HG02798 (cell line): ENCODE measurements at regions not wholly inside any gene's neighbourhood (a gene's known extent, or its start where the extent isn't known, plus 50 kb on each side); places are given as distances from the start of the nearest gene placed in this dataset.
A peak's percentile ranks its signal among the peaks of the same experiment; 100 is the strongest.

Experiments used
- ATAC-seq: cut with Tn5 transposase; IDR thresholded peaks from one replicate; pipeline ENCODE4 v1.9.1; 2021; ENCODE audit warnings: mild to moderate bottlenecking; ENCODE audit not compliant: unreplicated experiment, poor library complexity

DNA sequence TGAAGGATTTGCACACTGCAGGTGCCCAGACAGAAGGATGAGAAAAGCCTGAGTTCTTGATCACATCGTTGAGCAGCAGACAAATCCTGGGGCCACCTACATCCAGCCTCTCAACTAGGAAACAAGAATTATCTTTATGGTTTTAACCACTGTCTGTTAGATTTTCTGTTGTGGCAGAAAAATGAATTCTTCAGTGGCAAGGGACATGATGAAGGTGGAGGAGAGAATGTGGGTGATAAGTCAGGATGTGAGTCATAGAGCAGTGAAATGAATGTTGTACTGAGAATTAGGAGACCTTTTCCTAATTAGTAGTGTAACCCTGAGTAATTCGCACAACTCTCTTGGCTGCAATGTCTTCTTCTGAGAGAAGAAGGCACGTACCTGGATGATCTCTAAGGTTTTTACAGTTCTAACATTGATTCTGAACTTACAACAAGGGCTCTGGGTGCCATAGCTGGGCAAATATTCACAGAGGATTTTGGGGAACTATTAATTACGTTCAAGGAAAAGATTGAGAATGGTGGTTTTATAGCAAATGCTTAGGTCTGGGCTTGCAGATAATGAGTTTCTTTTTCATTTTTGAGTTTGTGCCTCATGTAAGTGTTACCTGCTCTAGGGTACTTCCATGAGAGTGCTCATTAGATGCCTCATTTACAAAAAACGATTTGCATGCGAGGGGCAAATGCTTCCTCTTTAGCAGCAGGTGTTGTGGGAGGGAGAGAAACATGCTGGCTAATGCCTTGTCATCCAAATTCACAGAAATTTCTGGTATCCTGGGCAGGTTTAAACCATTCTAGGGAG is 111.0 kb upstream of the KL start:
- peak; percentile 83 for ATAC-seq

DNA sequence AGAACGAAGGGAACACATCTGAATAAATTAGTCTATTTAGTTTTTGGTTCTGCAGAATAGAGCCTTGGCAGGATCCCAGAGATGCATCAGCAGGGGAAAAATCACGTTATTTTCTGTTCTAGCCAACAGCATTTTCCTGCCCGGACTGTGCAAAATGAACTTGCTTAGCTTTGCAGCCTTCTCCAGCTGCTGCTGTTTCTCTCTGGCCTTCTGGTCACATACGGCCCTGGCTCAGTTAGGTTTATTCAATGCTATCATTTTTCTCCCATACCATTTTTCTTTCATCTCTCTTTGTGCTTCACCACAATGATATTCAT is 110.4 kb upstream of the KL start:
- peak; percentile 21 for ATAC-seq

DNA sequence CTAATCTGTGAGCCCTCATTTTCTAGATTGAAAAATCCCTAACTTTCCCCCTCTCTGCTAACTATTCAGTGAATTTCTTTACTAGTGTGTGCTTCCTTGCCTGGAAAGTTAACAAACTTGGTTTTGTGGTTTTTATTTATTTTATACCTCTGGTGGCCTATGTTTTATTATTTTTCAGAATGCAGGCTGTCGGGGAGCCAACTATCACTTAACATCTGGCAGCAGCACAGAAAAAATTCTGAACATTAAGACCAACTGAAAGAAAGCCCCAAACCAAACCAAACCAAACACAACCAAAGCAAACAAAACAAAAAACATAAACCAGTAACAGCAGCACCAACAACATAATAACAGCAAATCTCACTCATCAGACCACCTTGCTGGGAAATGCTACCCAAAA is 109.0 kb upstream of the KL start:
- ATAC-seq: no peak

DNA sequence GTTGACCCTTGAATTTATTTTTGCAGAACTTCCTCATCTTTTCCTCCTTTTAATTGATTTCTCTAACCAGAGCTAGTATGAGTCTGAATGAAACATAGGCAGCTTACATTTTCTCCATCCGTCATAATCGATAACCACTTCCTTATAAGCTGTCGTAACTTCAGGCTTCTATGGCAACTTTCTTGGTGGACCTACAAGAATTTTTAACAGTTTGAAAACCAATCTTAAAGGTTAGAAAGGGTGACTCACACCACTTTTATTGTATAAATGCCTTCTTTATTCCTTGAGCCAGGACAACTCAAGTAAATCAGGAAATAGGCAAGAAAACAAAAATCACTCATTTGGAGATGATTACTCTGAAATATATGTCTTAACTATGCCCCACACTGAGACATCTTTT is 105.7 kb upstream of the KL start:
- ATAC-seq: no peak

DNA sequence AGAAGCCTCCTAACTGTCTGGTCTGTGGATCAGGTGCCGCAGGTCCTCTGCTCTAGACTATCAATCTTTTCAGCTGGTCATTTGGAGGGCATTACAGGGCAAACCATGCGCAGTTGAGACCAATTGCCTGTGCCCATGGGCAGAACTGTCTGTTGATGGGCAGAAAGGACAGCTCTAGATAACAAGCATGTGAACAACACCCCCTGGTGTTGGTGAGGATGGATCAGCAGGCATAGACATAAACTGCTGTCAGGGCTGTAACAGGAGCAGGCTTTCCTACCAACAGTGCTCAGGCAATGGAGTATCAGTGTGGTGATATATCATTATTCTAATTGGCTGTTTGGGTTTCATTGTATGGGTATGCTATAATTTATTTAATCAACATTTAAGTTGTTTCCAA is 104.7 kb upstream of the KL start:
- peak; percentile 71 for ATAC-seq

DNA sequence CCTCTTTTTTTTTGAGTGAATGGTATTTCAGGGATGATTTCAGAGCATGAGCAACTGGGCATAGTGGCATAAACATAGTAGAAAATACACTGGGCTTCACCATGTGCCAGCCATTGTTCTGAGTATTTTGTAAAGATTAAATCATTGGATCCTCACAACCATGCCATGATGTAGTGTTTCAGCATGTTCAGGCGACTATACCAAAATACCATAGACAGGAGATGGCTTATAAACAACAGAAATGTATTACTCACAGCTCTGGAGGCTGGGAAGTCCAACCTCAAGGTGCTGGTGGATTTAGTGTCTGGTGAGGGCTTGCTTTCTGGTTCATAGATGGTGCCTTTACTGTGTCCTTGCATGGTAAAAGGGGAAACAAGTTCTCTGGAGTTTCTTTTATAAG is 101.5 kb upstream of the KL start:
- no peak for ATAC-seq

DNA sequence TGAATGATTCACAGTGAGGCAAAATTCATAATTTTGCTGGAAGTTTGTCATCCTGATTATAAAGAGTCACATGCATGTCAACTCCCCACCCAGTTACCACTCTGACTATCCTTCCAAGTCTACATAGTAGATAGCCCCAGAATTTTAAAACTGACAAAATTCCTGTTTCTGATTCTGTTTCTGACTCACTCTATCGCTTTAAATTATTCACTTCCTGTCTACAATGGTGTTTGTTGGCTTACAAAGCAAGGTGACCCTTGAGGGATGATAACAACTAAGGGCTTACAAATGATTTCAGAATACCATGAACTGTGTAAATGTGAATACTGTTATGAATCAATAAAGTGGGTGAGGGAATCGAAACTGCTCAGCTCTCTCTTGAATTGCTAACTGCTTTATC is 98.7 kb upstream of the KL start:
- ATAC-seq: no peak

DNA sequence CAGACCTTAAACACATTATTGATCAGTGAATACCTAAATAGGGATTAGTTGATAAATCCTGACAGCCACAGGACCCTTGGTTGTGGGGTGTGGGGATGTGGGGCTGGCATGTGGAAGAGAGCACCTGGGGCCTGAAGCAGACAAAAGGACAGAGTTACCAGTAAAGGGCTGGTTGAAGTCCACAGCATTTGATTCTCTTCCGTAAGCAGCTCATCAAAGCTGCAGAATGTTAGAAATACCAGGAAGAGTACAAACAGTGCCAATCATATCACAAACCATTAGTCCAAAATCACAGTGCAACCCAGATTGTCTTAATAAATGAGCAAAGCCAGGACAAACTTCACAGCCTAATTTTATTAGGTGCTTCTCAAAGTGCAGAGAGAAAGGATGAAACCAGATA is 92.5 kb upstream of the KL start:
- ATAC-seq: no peak

DNA sequence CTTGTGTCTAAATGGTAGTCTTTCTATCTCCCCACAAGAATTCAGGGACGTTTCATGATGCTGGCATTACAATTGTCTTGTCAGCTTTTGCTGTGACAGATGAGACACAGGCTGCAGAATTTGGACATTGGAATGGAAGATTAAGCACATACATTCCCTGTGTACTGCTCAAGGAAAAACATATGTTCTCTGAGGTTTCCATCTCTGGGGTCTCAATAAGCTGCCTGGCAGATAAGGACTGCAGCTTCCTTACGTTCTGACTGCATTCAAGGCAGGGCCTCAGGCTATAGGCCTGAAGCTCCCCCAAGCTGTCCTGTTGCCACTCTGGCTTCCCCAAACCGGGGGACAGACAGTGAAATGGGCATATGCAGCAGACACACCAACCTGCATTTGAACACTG is 91.3 kb upstream of the KL start:
- no peak for ATAC-seq

DNA sequence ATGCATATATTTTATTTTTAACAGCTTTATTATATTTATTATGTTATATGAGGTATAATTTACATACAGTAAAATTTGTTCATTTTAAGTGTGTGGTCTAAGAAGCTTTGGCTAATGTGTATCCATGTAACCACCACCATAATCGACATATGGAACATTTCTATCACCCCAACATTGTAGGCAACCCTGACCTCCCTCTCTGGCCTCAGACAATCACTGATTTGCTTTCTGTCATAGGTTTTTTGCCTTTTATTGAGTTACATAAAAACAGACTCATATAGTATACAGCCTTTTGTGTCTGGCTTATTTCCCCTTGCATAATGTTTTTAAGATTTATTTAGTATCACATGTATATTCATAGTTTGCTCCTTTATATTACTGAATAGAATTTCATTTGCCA is 90.7 kb upstream of the KL start:
- no peak for ATAC-seq

DNA sequence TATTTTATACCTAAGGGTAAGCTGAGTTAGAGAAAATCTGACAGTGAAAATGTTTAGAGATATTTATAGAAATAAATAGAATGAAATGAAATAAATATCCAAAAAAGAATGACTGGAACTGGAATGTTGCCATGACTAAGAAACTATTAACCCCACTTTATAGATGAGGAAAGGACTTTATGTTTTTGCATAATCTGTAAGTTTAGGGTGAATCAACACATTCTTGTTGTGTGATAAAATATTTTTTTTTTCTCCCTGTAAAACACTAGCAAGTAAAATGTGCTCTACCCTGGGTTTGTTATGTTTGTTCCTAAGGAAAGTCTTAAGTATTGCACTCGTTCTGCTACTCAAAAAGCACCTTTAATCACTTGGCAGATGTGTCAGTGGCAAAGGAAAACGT is 83.8 kb upstream of the KL start:
- no peak for ATAC-seq

DNA sequence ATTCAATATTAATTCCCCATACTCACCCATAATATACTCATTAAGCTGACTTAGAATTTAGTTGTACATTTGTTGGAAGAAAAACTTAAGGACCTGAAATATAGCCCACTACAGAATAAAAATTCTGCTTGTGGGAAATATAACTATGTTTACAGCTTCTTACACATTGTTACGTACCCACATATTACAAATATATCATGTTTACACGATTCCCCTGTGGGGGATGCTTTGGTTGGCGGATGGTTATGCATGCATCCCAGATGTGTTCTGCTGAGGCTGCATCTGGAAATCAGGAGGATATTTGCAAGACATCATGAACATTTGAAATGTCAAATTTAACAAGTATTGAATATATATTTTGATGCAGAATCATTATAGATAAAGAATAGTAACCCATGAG is 79.5 kb upstream of the KL start:
- no peak for ATAC-seq

DNA sequence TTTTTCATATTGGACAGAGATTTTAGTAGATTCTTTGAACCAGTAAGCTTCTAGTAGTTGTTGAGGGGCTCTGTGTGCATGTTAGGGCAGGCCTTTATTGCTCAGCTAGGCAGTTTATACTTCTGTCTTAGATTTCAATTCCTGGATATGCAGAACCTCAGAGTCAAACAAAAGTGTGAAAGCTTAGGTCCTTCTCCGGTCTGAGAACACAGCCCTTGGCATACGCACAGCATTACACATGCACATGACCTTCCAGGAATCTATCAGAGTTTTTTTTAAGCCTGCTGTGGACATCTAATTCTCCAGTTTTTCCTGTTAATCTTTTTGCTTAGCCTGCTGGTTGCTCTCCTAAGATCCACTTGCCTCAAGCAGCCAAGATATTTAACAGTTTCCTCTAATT is 77.9 kb upstream of the KL start:
- no peak for ATAC-seq

DNA sequence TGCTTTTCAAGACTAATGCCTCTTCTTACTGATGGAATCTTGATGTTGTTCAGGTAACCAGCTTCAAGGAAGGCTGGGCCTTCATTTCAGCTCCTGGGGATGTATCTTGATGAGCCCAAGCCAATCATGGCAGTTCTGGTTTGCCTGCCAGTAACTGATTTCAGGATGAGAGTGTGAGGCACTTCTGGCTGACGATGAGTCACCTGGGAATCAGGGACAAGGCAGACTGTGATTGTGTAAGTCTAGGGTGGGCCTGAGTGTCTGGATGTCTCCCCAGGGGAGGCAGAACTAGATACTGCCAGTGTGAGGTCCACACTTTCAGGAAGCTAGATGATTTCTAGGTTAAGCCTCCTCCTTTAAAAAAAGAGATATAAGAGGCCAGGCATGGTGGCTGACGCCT is 77.3 kb upstream of the KL start:
- ATAC-seq: no peak

DNA sequence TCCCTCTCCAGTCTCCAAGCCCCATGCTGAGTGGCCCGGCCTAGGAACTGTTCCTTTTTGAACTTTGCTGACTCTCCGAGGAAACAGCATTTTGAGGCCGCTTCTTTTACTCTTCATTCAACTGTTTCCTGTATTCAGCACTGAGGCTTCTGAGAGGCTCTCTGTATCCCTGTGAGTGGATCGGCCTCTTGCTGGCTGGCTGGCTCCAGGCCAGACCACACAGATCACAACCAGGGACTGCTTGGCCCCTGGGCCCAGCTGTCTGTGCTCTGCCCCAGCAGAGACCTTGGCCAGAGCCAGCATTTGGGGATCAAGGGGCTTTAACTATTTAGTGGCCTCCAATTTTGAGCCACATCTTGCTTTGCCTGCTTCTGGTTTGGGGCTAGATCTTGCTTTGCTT is 75.6 kb upstream of the KL start:
- no peak for ATAC-seq

DNA sequence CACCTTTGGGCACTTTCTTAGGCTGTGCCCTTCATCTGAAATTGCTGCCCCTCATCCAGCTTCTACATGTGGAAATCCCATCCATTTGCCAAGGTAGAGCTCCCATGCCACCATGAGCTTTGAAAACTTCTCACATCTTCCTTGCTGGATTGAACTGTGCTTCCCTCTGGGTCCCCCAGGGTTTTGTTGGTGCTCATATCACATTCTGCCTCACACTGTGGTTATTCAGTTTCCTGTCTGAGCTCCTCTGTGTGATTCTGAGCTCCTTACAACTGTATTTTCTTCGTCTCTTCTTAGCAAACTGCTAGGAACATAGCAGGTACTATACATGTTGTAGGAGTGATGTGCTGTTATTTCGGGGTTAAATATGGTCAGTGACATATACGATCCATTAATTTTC is 74.9 kb upstream of the KL start:
- ATAC-seq: no peak

DNA sequence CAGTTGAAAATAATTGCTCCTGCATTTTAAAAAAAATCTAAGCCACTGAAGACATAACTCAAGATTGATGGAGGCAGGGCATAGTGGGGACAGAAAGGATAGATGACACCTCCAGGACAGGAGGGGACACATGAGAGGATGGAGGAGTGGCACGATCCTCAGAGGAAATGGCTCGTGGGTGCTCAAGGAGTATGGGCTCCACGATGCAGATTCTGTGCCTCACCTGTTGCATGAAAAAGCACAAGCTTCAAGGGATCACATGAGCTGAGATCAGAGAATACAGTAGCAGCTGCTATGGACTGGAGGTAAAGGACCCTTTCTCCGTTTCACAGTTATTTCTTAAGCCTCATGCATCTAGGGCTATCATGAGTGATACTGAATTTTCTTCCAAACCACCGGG is 69.7 kb upstream of the KL start:
- no peak for ATAC-seq

DNA sequence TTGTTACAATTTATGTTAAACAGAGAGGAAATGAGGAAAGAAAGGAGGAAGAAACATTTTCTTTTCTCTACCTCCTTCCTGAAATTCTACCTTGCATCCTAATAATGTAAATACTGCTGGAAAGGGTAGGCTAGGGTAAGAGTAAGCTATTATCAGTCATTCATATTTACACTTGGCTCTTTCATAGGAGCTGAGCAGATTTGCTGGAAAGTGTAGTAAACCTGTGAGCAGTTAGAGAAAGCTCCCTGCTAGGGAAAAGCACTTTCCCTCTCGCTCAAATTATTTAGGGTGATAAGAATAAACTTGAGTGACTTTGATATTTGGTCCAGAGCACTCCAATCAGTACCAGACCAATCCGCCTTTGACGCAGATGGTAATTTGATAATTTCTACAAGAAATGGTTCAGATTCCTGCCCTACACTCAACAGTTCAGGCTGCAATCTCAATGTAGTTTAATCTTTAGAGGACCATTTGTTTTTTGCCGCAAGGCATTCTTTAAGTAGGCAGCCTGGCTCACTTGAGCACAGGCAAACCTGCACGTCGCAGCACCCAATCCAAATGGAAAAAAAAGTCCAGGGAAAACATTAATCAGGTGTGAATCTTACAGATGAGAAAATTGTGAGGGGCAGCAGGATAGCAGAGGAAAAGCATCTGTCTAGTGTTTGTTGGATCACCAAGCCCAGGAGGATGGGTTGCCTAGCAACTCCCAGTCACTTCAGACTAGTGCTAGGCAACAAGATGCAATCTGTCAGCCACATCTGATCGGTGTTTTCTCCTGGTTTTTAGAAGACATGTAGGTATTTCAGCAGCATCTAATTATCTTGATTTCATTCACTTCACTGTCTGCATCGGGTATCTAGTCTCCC is 68.6 kb upstream of the KL start:
- ATAC-seq: no peak

DNA sequence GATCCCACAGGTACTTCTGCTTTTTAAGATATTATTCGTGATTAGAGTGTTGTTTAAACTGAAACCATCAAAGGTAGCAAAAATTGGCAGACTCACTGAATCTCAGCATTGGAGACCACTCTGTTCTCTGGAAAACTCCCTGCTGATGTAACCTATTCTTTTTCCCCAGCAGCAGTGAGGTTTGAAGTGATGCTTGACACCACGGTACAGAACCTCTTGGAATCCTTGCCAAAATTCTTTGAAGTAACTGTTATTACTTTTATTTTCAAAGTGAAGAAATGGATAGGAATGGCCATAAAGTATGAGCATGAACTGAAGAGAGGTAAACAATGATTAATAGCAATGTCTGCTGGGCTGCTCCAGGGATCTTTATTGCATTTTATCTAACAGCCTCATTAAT is 66.4 kb upstream of the KL start:
- no peak for ATAC-seq

DNA sequence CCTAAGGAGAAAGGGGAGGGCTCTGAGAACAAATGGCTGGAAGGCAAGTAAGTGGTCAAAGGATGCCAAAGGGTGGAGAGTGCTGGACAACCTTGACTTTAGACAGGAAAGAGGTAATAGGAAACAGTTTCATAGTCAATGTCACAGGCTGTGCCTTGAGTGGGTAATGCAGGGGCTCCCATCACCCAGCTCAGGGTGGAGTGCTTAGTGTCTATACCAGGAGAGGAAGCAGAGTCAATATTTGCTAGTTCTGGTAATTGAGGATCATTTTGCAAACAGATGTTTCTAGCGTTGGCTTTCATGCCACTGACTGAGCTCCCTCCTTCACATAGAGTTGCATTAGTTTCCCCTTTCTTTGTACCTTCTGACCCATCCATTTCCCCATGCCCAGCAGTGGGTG is 64.6 kb upstream of the KL start:
- ATAC-seq: no peak

DNA sequence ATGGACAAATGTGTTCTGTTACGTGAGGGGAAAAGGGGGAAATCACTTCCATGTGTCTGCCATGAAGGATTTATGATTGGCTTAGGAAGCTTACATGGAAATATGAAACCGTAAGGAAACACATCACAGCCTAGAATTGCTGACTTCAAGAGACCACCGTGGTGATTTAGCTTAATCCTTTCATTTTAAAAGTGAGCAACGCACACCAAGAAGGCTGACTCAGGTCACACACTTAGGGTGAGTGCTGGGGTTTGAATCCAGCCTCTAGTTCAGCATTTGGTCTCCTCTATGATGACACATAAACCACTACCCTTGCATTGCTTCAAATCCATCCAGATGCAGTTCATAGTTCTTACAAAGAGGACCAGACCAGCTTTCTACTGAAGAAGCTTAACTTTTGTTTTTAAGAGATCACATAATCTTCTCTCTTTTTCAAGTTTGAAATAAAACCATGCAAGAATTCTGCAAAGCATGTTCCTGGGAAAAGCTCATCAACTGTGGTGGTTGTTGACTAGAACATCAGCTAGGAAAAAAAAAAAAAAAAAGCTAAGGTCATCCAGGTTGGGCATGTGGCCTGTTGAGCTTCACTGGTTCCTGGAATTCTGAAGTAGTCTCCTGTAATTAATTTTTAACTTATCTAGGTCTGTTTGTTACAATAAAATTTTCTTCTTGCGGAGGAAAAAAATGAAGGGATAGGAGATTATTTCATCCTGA is 60.2 kb upstream of the KL start:
- ATAC-seq: no peak

DNA sequence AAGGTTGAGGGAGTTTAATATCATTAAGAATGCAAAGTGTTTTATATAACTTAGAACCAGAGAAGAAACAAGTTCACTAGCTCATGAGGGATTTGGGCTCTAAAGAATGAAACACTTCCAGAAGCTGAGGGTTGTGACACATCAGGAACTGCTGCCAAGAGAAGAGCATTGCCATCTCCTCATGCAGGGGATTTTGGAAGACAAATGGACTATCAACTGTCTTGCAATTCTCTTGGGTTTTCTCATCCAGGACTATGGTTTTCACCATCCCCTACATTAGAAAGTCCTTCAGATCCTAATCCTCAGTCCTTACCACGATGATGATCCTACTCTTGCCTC is 59.7 kb upstream of the KL start:
- no peak for ATAC-seq
